PC-3 (cell line): ENCODE measurements at regions not wholly inside any gene's neighbourhood (a gene's known extent, or its start where the extent isn't known, plus 50 kb on each side); places are given as distances from the start of the nearest gene placed in this dataset.

Experiments
- ATAC-seq: fragments of 200-7000 bp; cut with Tn5 transposase; 2 replicates; pipeline ENCODE4 v1.9.1; 2020; ENCODE audit warnings: mild to moderate bottlenecking, moderate library complexity
- BruUV-seq: library from RNA; stranded (reverse); fragments of 400-500 nt; replicated peaks from 2 replicates; lab custom pipeline; 2021; lab: Mats Ljungman, UMichigan
- CTCF ChIA-PET: fragments of 300-600 bp; sonication (Branson Sonifier 250); formaldehyde crosslinking; loops from one replicate; lab custom pipeline; 2022; ENCODE audit warnings: antibody characterized with exemption; lab: Charles Lee
- POLR2A ChIA-PET: fragments of 300-600 bp; sonication (Branson Sonifier 250); formaldehyde crosslinking; loops from one replicate; lab custom pipeline; 2022; ENCODE audit warnings: antibody characterized with exemption; ENCODE audit not compliant: unreplicated experiment; lab: Charles Lee
- DNase-seq: peaks from one replicate; pipeline ENCODE4 v3.0.0-alpha.2; 2015
- H2AFZ ChIP-seq: fragments of 300-600 bp; sonication (generic); 2 replicates; pipeline ENCODE4 v1.6.0; 2016; ENCODE audit warnings: antibody characterized with exemption, low read length
- H3F3A ChIP-seq: fragments of 300-600 bp; sonication (generic); one replicate; pipeline ENCODE4 v1.6.0; 2017; ENCODE audit warnings: antibody characterized with exemption, low read length, control low read depth, mild to moderate bottlenecking; ENCODE audit not compliant: unreplicated experiment
- H3K27ac ChIP-seq: fragments of 300-600 bp; sonication (generic); 2 replicates; pipeline ENCODE4 v1.5.1; 2016; ENCODE audit warnings: mild to moderate bottlenecking, low read length
- H3K27me3 ChIP-seq: fragments of 300-600 bp; sonication (generic); 2 replicates; pipeline ENCODE4 v1.6.1; 2016; ENCODE audit warnings: low read length, mixed read lengths
- H3K36me3 ChIP-seq: fragments of 300-600 bp; sonication (generic); 2 replicates; pipeline ENCODE4 v1.6.1; 2016; ENCODE audit warnings: low read depth, mixed run types, low read length, mixed read lengths
- H3K4me1 ChIP-seq: fragments of 300-600 bp; sonication (generic); 2 replicates; pipeline ENCODE4 v1.5.1; 2016; ENCODE audit warnings: low read length; ENCODE audit not compliant: insufficient read depth
- H3K4me2 ChIP-seq: fragments of 300-600 bp; sonication (generic); 2 replicates; pipeline ENCODE4 v1.6.0; 2016; ENCODE audit warnings: low read length
- H3K4me3 ChIP-seq: fragments of 300-600 bp; sonication (generic); 2 replicates; pipeline ENCODE4 v1.5.1; 2016; ENCODE audit warnings: mild to moderate bottlenecking, low read length, mixed read lengths
- H3K79me2 ChIP-seq: fragments of 300-600 bp; sonication (generic); 2 replicates; pipeline ENCODE4 v1.6.1; 2017; ENCODE audit warnings: low read length, mixed read lengths
- H3K9ac ChIP-seq: fragments of 300-600 bp; sonication (generic); 2 replicates; pipeline ENCODE4 v1.6.0; 2016; ENCODE audit warnings: mild to moderate bottlenecking, low read length
- H3K9me2 ChIP-seq: fragments of 300-600 bp; sonication (generic); replicated peaks from 2 replicates; pipeline ENCODE4 v1.6.1; 2016; ENCODE audit warnings: mixed run types, low read length, mixed read lengths
- H3K9me3 ChIP-seq: fragments of 300-600 bp; sonication (generic); 2 replicates; pipeline ENCODE4 v1.6.1; 2016; ENCODE audit warnings: low read length, mixed read lengths
- H4K20me1 ChIP-seq: fragments of 300-600 bp; sonication (generic); 2 replicates; pipeline ENCODE4 v1.6.1; 2016; ENCODE audit warnings: low read length, mixed read lengths
- EZH2 ChIP-seq: fragments of 300-600 bp; sonication (generic); IDR thresholded peaks from one replicate; pipeline ENCODE4 v1.6.1; 2017; ENCODE audit warnings: antibody characterized with exemption, mild to moderate bottlenecking, low read length; ENCODE audit not compliant: unreplicated experiment
- EZH2phosphoT487 ChIP-seq: fragments of 300-600 bp; sonication (generic); IDR thresholded peaks from 2 replicates; pipeline ENCODE4 v1.6.1; 2018; ENCODE audit warnings: mild to moderate bottlenecking, antibody characterized with exemption, low read length, borderline replicate concordance
- intact Hi-C: fragments of 100-400 bp; cut with micrococcal nuclease; formaldehyde crosslinking; loops from 2 replicates; pipeline ENCODE4 v1.9.0; 2023
- TF ChIP-seq, protein P1 (sequence below): fragments of 300-600 bp; sonication (generic); conservative IDR thresholded peaks from 2 replicates; pipeline ENCODE4 v1.5.1; 2017; ENCODE audit warnings: antibody characterized with exemption, low read depth, mild to moderate bottlenecking, low read length

DNA sequence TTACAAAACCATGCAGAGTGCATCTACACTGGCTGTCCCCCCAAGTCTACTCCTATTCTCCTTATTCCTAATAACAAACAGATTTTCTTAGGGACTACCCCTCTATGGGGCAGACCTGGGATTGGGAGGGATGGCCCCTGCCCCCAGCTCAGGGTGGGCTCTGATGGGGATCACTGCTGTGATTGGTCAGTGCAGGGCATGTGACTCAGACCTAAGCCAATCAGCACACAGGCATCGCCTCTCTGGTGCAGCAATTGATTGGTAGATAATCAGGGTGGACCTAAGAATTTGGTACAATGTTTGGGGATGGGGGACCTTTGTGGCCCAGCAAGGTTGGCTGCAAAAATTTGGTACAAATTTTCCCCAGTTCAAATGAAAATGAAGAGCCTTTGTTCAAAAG is 57.2 kb upstream of the SHANK2 start:
- H3F3A ChIP-seq: no peaks in the 10 kb centered on the region
- H3K4me1 ChIP-seq: peaks cover 4% of the 10 kb centered on the region; the same call in 1 of the 2 replicates
- no peaks in the 10 kb centered on the region for H4K20me1 ChIP-seq
- H3K79me2 ChIP-seq: no peaks in the 10 kb centered on the region
- no peak overlapping the region for H3K9ac ChIP-seq
- H3K27me3 ChIP-seq: no peaks in the 10 kb centered on the region
- no TSS peak for BruUV-seq
- no peaks in the 10 kb centered on the region for H3K9me3 ChIP-seq
- no peak overlapping the region for H3K27ac ChIP-seq
- POLR2A ChIA-PET: no interaction called here
- CTCF ChIA-PET: no interaction called here
- no peak overlapping the region for H3K4me2 ChIP-seq
- no peaks in the 10 kb centered on the region for H3K36me3 ChIP-seq
- no peaks in the 10 kb centered on the region for H3K9me2 ChIP-seq
- intact Hi-C loops: no loop called here
- ATAC-seq (no peak), DNase-seq (no peak)
- no peak overlapping the region for H2AFZ ChIP-seq
- H3K4me3 ChIP-seq: no peak overlapping the region
- TF ChIP-seq EZH2 (no peak), EZH2phosphoT487 (no peak)
- TF ChIP-seq, protein P1, sequence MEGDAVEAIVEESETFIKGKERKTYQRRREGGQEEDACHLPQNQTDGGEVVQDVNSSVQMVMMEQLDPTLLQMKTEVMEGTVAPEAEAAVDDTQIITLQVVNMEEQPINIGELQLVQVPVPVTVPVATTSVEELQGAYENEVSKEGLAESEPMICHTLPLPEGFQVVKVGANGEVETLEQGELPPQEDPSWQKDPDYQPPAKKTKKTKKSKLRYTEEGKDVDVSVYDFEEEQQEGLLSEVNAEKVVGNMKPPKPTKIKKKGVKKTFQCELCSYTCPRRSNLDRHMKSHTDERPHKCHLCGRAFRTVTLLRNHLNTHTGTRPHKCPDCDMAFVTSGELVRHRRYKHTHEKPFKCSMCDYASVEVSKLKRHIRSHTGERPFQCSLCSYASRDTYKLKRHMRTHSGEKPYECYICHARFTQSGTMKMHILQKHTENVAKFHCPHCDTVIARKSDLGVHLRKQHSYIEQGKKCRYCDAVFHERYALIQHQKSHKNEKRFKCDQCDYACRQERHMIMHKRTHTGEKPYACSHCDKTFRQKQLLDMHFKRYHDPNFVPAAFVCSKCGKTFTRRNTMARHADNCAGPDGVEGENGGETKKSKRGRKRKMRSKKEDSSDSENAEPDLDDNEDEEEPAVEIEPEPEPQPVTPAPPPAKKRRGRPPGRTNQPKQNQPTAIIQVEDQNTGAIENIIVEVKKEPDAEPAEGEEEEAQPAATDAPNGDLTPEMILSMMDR: no peak

DNA sequence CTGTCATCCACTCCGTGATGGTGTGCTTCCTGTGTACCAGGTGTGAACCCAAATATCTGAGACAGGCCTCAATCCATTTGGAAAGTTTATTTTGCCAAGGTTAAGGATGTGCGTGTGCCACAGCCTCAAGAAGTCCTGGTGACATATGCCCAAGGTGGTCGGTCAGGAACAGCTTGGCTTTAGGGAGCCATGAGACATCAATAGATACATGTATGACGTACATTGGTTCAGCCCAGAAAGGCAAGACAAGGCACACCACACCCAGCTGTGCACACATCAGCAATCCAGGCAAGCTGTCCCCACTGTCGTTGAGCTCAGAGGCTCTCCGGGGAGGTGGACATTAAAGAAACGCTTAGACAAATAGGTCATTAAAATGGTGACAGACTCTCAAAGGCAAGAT is 56.8 kb upstream of the SHANK2 start:
- H2AFZ ChIP-seq: no peak overlapping the region
- H3K4me2 ChIP-seq: no peak overlapping the region
- BruUV-seq: no TSS peak
- ChIA-PET POLR2A (no interaction called here), CTCF (no interaction called here)
- DNase-seq: no peak
- intact Hi-C loops: no loop called here
- no peaks in the 10 kb centered on the region for H3K9me2 ChIP-seq
- no peak for ATAC-seq
- H3K79me2 ChIP-seq: no peaks in the 10 kb centered on the region
- no peaks in the 10 kb centered on the region for H3K9me3 ChIP-seq
- no peak for TF ChIP-seq EZH2
- no peak for TF ChIP-seq EZH2phosphoT487
- TF ChIP-seq, protein P1: no peak
- no peaks in the 10 kb centered on the region for H3F3A ChIP-seq
- H3K36me3 ChIP-seq: no peaks in the 10 kb centered on the region
- no peak overlapping the region for H3K9ac ChIP-seq
- no peak overlapping the region for H3K4me3 ChIP-seq
- H3K27ac ChIP-seq: no peak overlapping the region
- H3K4me1 ChIP-seq: peaks cover 4% of the 10 kb centered on the region; the same call in 1 of the 2 replicates
- no peaks in the 10 kb centered on the region for H3K27me3 ChIP-seq
- H4K20me1 ChIP-seq: no peaks in the 10 kb centered on the region

DNA sequence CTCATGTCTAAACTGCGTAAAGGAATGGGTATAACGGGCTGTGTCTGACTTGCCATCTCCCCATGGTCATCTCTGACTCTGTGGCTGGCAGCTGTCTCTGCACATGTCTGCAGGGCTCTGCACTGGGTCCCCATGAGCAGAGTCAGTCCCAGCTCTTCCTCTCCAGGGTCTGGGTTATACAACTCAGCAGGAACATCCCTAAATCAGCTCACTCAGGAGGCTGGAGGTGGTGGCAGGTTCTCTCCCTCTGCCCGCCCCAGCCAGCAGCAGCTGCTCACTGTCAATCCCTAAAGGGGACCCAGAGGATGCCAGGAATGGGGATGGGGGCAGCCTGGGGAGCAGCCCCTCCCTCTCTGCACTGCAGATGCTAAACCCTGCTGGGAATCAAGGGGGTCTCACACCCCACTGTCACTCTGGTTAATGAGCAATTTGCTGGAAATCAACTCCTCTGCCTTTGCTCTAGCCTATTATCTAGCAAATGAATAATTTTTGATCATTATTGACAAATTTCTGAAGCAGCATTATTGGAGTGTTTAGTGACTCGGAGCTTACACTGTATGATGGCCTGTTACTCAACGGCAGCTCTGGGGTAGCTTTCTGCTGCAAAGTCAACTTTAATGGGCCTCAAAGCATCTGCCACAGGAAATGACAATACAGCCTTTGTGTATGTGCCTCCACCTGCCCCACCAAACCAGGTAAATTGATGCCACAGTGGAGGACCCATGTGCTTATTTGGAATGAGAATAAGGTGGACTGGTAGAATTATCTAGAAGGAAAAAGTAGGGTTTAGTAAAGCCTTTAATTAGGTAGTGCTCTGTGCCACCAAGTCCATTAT is 55.7 kb upstream of the SHANK2 start:
- no peaks in the 10 kb centered on the region for H3K9me2 ChIP-seq
- no peaks in the 10 kb centered on the region for H3K9me3 ChIP-seq
- CTCF ChIA-PET: no interaction called here
- H3K36me3 ChIP-seq: no peaks in the 10 kb centered on the region
- no peak overlapping the region for H3K27ac ChIP-seq
- peaks cover 4% of the 10 kb centered on the region; the same call in 1 of the 2 replicates for H3K4me1 ChIP-seq
- H3K9ac ChIP-seq: no peak overlapping the region
- H2AFZ ChIP-seq: no peak overlapping the region
- H3K27me3 ChIP-seq: no peaks in the 10 kb centered on the region
- BruUV-seq: no TSS peak
- ATAC-seq (peak; percentile 40; the same call in 1 of the 2 replicates), DNase-seq (peak; percentile 58)
- H3K4me2 ChIP-seq: no peak overlapping the region
- no peak overlapping the region for H3K4me3 ChIP-seq
- TF ChIP-seq, protein P1: no peak
- TF ChIP-seq EZH2 (no peak), EZH2phosphoT487 (no peak)
- intact Hi-C loops: no loop called here
- no peaks in the 10 kb centered on the region for H3K79me2 ChIP-seq
- no peaks in the 10 kb centered on the region for H4K20me1 ChIP-seq
- POLR2A ChIA-PET: no interaction called here
- no peaks in the 10 kb centered on the region for H3F3A ChIP-seq
